Neural crest cell (in vitro differentiated cells): ENCODE measurements at regions not wholly inside any gene's neighbourhood (a gene's known extent, or its start where the extent isn't known, plus 50 kb on each side); places are given as distances from the start of the nearest gene placed in this dataset.

Experiments used
- DNase-seq: peaks from one replicate; pipeline ENCODE4 v3.0.0; 2021; ENCODE audit warnings: low read depth, mixed read lengths, low spot score
- H3K27ac Mint-ChIP-seq: one replicate; pipeline ENCODE4 v1.8.0; 2021; ENCODE audit warnings: mild to moderate bottlenecking, mixed read lengths; ENCODE audit not compliant: unreplicated experiment
- H3K27me3 Mint-ChIP-seq: 2 replicates; pipeline ENCODE4 v1.8.0; 2021; ENCODE audit warnings: low read depth, mild to moderate bottlenecking, mixed read lengths
- H3K36me3 Mint-ChIP-seq: 2 replicates; pipeline ENCODE4 v1.8.0; 2021; ENCODE audit warnings: low read depth, mild to moderate bottlenecking, mixed read lengths
- H3K4me1 Mint-ChIP-seq: 2 replicates; pipeline ENCODE4 v1.8.0; 2021; ENCODE audit warnings: mixed read lengths
- H3K4me3 Mint-ChIP-seq: one replicate; pipeline ENCODE4 v1.8.0; 2021; ENCODE audit warnings: mild to moderate bottlenecking, mixed read lengths
- H3K9me3 Mint-ChIP-seq: 2 replicates; pipeline ENCODE4 v1.8.0; 2021; ENCODE audit warnings: mixed read lengths
- CTCF ChIP-seq: fragments of 200-600 bp; sonication (generic); conservative IDR thresholded peaks from 2 replicates; pipeline ENCODE4 v1.5.0; 2021; ENCODE audit warnings: antibody characterized with exemption, mild to moderate bottlenecking

GRCh38 chr14:34246206-34246605, 215.8 kb downstream of the SPTSSA start:
- no peak for TF ChIP-seq CTCF
- Mint-ChIP-seq H3K27me3 (no peaks in the 10 kb centered on the region), H3K4me3 (no peak overlapping the region), H3K9me3 (no peaks in the 10 kb centered on the region), H3K36me3 (no peaks in the 10 kb centered on the region), H3K27ac (no peak overlapping the region), H3K4me1 (peaks cover 3% of the 10 kb centered on the region)
- DNase-seq = no peak

DNA sequence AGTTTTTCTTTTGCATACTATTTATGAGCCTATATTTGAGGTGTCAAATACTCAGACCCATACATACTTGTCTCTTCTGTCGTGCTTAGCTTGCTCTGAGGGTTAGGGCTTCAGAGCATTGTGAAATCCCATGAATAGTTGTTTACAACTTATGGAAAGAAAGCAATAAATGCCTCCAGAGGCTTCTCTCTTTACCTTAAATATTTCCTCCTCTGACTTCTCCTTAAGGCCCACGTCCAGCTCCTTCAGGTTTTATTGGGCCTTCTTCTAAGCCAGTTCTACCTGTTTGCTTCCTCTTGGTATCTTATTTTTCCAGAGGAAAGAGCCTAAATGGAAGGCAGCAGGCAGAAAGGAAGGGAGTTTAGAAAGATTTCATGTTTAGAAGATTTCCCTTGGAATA, 218.6 kb downstream of the SPTSSA start:
- no peak for DNase-seq
- no peaks in the 10 kb centered on the region for H3K27me3 Mint-ChIP-seq
- H3K4me3 Mint-ChIP-seq = no peak overlapping the region
- no peaks in the 10 kb centered on the region for H3K36me3 Mint-ChIP-seq
- no peak overlapping the region for H3K27ac Mint-ChIP-seq
- H3K4me1 Mint-ChIP-seq = no peaks in the 10 kb centered on the region
- no peaks in the 10 kb centered on the region for H3K9me3 Mint-ChIP-seq
- TF ChIP-seq CTCF = no peak

- Mint-ChIP-seq H3K27me3 (no peaks in the 10 kb centered on the region), H3K27ac (no peak overlapping the region), H3K9me3 (no peaks in the 10 kb centered on the region), H3K4me1 (no peaks in the 10 kb centered on the region), H3K4me3 (no peak overlapping the region), H3K36me3 (no peaks in the 10 kb centered on the region)
- no peak for DNase-seq
- TF ChIP-seq CTCF = no peak
Measured at GRCh38 chr14:34243001-34243400, 219.0 kb downstream of the SPTSSA start.

DNA sequence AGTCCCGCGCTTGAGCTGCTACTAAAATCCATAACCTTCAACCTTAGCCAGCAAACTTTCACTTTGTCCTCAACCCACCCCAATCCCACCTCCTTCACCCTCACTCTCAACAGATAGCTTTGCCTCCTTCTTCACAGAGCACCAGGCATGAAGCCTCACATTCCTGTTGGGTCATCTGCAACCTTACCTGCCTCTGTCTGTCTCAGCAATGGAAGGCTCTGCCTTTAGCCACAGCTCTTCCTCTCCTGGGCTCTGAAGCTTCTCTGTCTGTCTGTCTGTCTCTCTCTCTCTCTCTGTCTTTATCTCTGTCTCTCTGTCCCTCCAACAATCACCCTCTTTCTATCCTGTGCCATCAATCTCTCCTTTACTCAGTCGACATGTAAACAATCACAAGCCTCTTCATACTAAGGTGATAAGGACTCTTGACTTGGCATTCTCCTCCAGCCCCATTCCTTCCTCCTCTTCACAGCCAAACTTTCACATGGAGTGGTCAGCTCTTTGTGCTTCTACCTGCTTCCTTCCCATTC, 220.8 kb downstream of the SPTSSA start:
- TF ChIP-seq CTCF = no peak
- H3K36me3 Mint-ChIP-seq = no peaks in the 10 kb centered on the region

GRCh38 chr14:34238610-34239009, 223.4 kb downstream of the SPTSSA start:
- no peak for DNase-seq
- no peaks in the 10 kb centered on the region for H3K9me3 Mint-ChIP-seq
- H3K4me3 Mint-ChIP-seq = no peak overlapping the region
- no peak for TF ChIP-seq CTCF
- H3K36me3 Mint-ChIP-seq = no peaks in the 10 kb centered on the region
- H3K27ac Mint-ChIP-seq = no peak overlapping the region
- no peaks in the 10 kb centered on the region for H3K4me1 Mint-ChIP-seq
- H3K27me3 Mint-ChIP-seq = no peaks in the 10 kb centered on the region

More for the DNA sequence above, 220.8 kb downstream of the SPTSSA start:
- H3K9me3 Mint-ChIP-seq = no peaks in the 10 kb centered on the region
- no peak for DNase-seq
- H3K4me1 Mint-ChIP-seq = no peaks in the 10 kb centered on the region
- H3K27ac Mint-ChIP-seq = peak overlapping the region; percentile 16
- no peak overlapping the region for H3K4me3 Mint-ChIP-seq
- no peaks in the 10 kb centered on the region for H3K27me3 Mint-ChIP-seq

GRCh38 chr14:34237677-34238076, 224.4 kb downstream of the SPTSSA start:
- no peak for DNase-seq
- no peak overlapping the region for H3K27ac Mint-ChIP-seq
- H3K4me3 Mint-ChIP-seq = no peak overlapping the region
- H3K27me3 Mint-ChIP-seq = no peaks in the 10 kb centered on the region
- TF ChIP-seq CTCF = no peak
- no peaks in the 10 kb centered on the region for H3K9me3 Mint-ChIP-seq
- no peaks in the 10 kb centered on the region for H3K4me1 Mint-ChIP-seq
- no peaks in the 10 kb centered on the region for H3K36me3 Mint-ChIP-seq
